GM23248 (cell line): ENCODE measurements at regions not wholly inside any gene's neighbourhood (a gene's known extent, or its start where the extent isn't known, plus 50 kb on each side); places are given as distances from the start of the nearest gene placed in this dataset.

Source experiments
- DNase-seq: peaks from one replicate; pipeline ENCODE4 v3.0.0-alpha.2; 2015
- H2AFZ ChIP-seq: fragments of 200-600 bp; sonication (generic); 2 replicates; pipeline ENCODE4 v1.6.1; 2016; ENCODE audit warnings: antibody characterized with exemption
- H3F3A ChIP-seq: fragments of 200-600 bp; sonication (generic); 2 replicates; pipeline ENCODE4 v1.6.1; 2016; ENCODE audit warnings: mild to moderate bottlenecking, antibody characterized with exemption, mixed run types; ENCODE audit not compliant: insufficient read depth
- H3K27ac ChIP-seq: fragments of 200-600 bp; sonication (generic); 2 replicates; pipeline ENCODE4 v1.5.1; 2016; ENCODE audit warnings: mild to moderate bottlenecking
- H3K27me3 ChIP-seq: fragments of 200-600 bp; sonication (generic); replicated peaks from 2 replicates; pipeline ENCODE4 v1.6.1; 2016; ENCODE audit warnings: mild to moderate bottlenecking; ENCODE audit not compliant: insufficient read depth
- H3K36me3 ChIP-seq: fragments of 200-600 bp; sonication (generic); 2 replicates; pipeline ENCODE4 v1.6.1; 2016; ENCODE audit warnings: low read depth, mild to moderate bottlenecking
- H3K4me1 ChIP-seq: fragments of 200-600 bp; sonication (generic); 2 replicates; pipeline ENCODE4 v1.6.1; 2016; ENCODE audit warnings: mild to moderate bottlenecking; ENCODE audit not compliant: insufficient read depth
- H3K4me2 ChIP-seq: fragments of 200-600 bp; sonication (generic); one replicate; pipeline ENCODE4 v1.6.1; 2016; ENCODE audit warnings: mild to moderate bottlenecking; ENCODE audit not compliant: unreplicated experiment
- H3K4me3 ChIP-seq: fragments of 200-600 bp; sonication (generic); 2 replicates; pipeline ENCODE4 v1.5.1; 2016; ENCODE audit warnings: mild to moderate bottlenecking
- H3K79me2 ChIP-seq: fragments of 200-600 bp; sonication (generic); 2 replicates; pipeline ENCODE4 v1.6.1; 2016; ENCODE audit warnings: mild to moderate bottlenecking; ENCODE audit not compliant: insufficient read depth
- H3K9ac ChIP-seq: fragments of 200-600 bp; sonication (generic); 2 replicates; pipeline ENCODE4 v1.6.1; 2016; ENCODE audit warnings: mild to moderate bottlenecking
- H3K9me2 ChIP-seq: fragments of 200-600 bp; sonication (generic); 2 replicates; pipeline ENCODE4 v1.6.1; 2016; ENCODE audit warnings: mixed run types, mild to moderate bottlenecking, moderate library complexity; ENCODE audit not compliant: insufficient read depth
- H3K9me3 ChIP-seq: fragments of 200-600 bp; sonication (generic); one replicate; pipeline ENCODE4 v1.6.1; 2017; ENCODE audit warnings: low read depth
- H4K20me1 ChIP-seq: fragments of 200-600 bp; sonication (generic); 2 replicates; pipeline ENCODE4 v1.6.0; 2016; ENCODE audit not compliant: insufficient read depth
- EZH2 ChIP-seq: fragments of 200-600 bp; sonication (generic); IDR thresholded peaks from 2 replicates; pipeline ENCODE4 v1.6.1; 2018; ENCODE audit warnings: antibody characterized with exemption, mild to moderate bottlenecking; ENCODE audit not compliant: insufficient read depth, poor library complexity, severe bottlenecking
- EZH2phosphoT487 ChIP-seq: fragments of 200-600 bp; sonication (generic); IDR thresholded peaks from 2 replicates; pipeline ENCODE4 v1.6.1; 2018; ENCODE audit warnings: antibody characterized with exemption, moderate library complexity, mild to moderate bottlenecking, low read depth; ENCODE audit not compliant: insufficient read depth
- WGBS, 2 experiments: methylation state at CpG; one replicate each; pipeline ENCODE4 v1.1.6; 2015 to 2017; ENCODE audit warnings: low lambda C conversion rate in 2 of 2, low coverage in 1 of 2; ENCODE audit errors: missing lambda C conversion rate in 2 of 2; 5-methylcytosine and 5-hydroxymethylcytosine counted together
- in situ Hi-C: fragments of 300-500 bp; cut with MboI; formaldehyde crosslinking; loops from 2 replicates; pipeline ENCODE4 v1.15.0; 2020

DNA sequence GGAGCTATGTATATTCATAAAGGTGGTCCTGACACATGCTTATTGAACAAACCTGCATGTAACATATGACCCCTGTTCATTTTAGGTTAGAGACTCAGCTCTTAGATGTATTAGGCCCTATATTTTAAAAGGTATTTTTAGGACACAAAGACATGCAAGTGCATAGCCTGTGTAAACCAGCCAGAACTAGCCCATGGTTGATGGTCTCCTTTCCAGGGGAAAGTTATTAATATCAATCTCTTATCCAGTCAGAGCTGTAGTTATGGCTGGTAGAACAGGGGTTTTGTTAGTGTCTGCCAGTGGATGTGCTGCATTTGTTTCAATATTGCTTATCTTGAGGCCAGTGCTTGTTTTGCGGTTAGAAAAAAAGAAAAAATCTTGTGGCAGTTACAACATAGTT, 488.6 kb downstream of the KCTD8 start:
- in situ Hi-C loops, result no loop called here
- Histone ChIP-seq H3K4me1 (no peaks in the 10 kb centered on the region), H3K9me2 (no peaks in the 10 kb centered on the region), H3K27ac (no peak overlapping the region), H3K4me3 (no peak overlapping the region), H3K4me2 (no peak overlapping the region), H3K79me2 (no peaks in the 10 kb centered on the region), H3K36me3 (no peaks in the 10 kb centered on the region), H3K27me3 (no peaks in the 10 kb centered on the region), H3K9me3 (no peaks in the 10 kb centered on the region), H2AFZ (no peak overlapping the region), H3K9ac (no peak overlapping the region), H3F3A (no peaks in the 10 kb centered on the region), H4K20me1 (no peaks in the 10 kb centered on the region)
- no peak for TF ChIP-seq EZH2phosphoT487
- no peak for TF ChIP-seq EZH2
- 71 to 73% methylated on average over 1 of the region's 1 CpG for WGBS, 2 experiments
- no peak for DNase-seq

DNA sequence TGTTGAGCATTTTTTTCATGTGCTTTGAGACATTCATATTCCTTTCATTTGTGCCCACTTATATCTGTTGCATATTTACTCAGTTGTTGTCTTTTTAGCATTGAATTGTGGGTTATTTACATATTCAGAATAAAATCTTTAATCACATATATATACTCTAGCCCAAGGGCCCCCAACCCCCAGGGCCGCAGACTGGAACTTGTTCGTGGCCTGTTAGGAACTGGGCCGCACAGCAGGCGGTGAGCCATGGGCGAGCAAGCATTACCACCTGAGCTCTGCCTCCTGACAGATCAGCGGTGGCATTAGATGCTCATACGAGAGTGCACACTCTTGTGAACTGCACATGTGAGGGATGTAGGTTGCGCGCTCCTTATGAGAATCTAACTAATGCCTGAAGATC, 480.6 kb downstream of the KCTD8 start:
- Histone ChIP-seq H3K79me2 (no peaks in the 10 kb centered on the region), H3K9me2 (no peaks in the 10 kb centered on the region), H3K9me3 (no peaks in the 10 kb centered on the region), H3K9ac (no peak overlapping the region), H4K20me1 (no peaks in the 10 kb centered on the region), H2AFZ (no peak overlapping the region), H3K27me3 (no peaks in the 10 kb centered on the region), H3K4me1 (no peaks in the 10 kb centered on the region), H3K36me3 (no peaks in the 10 kb centered on the region), H3K4me3 (no peak overlapping the region), H3K27ac (no peak overlapping the region), H3F3A (no peaks in the 10 kb centered on the region), H3K4me2 (no peak overlapping the region)
- no peak for DNase-seq
- TF ChIP-seq EZH2 (no peak), EZH2phosphoT487 (no peak)
- in situ Hi-C loops, result no loop called here
- 48 to 58% methylated on average over 9 of the region's 9 CpGs for WGBS, 2 experiments

DNA sequence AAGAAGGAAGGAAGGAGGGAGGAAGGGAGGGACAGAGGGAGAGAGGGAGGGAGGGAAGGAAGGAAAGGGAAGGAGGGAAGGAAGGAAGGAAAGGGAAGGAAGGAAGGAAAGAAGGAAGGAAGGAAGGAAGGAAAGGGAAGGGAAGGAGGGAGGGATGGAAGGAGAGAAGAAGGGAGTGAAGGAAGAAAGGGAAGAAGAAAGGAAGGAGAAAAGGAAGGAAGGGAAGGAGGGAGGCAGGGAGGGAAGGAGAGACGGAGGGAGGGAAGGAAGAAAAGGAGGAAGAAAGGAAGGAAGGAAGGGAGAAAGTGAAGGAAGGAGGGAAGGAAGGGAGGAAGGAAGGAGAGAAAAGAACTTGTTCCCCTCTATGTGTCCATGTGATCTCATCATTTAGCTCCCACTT, 465.0 kb downstream of the KCTD8 start:
- in situ Hi-C loops, result no loop called here
- H3K27me3 ChIP-seq, result no peaks in the 10 kb centered on the region
- H3K4me1 ChIP-seq, result no peaks in the 10 kb centered on the region
- H3K79me2 ChIP-seq, result no peaks in the 10 kb centered on the region
- no peak for DNase-seq
- H3F3A ChIP-seq, result no peaks in the 10 kb centered on the region
- H3K9me3 ChIP-seq, result no peaks in the 10 kb centered on the region
- 22 to 50% methylated on average over 1 of the region's 1 CpG for WGBS, 2 experiments
- H3K4me3 ChIP-seq, result no peak overlapping the region
- no peak overlapping the region for H3K4me2 ChIP-seq
- H3K36me3 ChIP-seq, result no peaks in the 10 kb centered on the region
- no peak overlapping the region for H3K9ac ChIP-seq
- no peaks in the 10 kb centered on the region for H3K9me2 ChIP-seq
- TF ChIP-seq EZH2phosphoT487 (no peak), EZH2 (no peak)
- H3K27ac ChIP-seq, result no peak overlapping the region
- H2AFZ ChIP-seq, result no peak overlapping the region
- no peaks in the 10 kb centered on the region for H4K20me1 ChIP-seq

DNA sequence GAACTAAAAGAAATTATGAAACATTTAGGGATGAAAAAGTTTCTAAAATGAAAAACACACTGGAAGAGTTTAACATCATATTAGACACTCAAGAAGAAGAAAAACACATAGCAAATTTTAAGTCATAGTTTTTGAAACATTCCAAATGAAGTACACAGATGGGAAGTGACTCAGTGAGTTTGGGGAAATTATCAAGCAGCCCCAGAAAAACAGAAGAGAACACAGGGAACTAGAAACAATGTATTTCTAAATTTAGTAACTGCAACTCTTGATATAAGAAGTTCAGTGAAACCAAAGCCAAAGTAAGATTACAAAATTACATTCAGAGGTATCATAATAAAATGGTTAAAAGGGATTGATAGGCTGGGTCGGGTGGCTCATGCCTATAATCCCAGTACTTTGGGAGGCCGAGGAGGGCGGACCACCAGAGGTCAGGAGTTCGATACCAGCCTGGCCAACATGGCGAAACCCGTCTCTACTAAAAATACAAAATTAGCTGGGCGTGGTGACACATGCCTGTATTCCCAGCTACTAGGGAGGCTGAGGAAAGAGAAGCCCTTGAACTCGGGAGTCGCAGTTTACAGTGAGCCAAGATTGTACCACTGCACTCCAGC, 461.2 kb downstream of the KCTD8 start:
- H3K4me1 ChIP-seq, result no peaks in the 10 kb centered on the region
- H3K9me2 ChIP-seq, result no peaks in the 10 kb centered on the region
- H2AFZ ChIP-seq, result no peak overlapping the region
- no peak for DNase-seq
- no peaks in the 10 kb centered on the region for H3K79me2 ChIP-seq
- in situ Hi-C loops, result no loop called here
- no peaks in the 10 kb centered on the region for H3K36me3 ChIP-seq
- H3K4me3 ChIP-seq, result no peak overlapping the region
- TF ChIP-seq EZH2phosphoT487 (no peak), EZH2 (no peak)
- no peaks in the 10 kb centered on the region for H3K9me3 ChIP-seq
- no peak overlapping the region for H3K9ac ChIP-seq
- WGBS, 2 experiments, result 31 to 43% methylated on average over 9 of the region's 9 CpGs
- H3K27ac ChIP-seq, result no peak overlapping the region
- H3K4me2 ChIP-seq, result no peak overlapping the region
- no peaks in the 10 kb centered on the region for H4K20me1 ChIP-seq
- H3K27me3 ChIP-seq, result no peaks in the 10 kb centered on the region
- H3F3A ChIP-seq, result no peaks in the 10 kb centered on the region

DNA sequence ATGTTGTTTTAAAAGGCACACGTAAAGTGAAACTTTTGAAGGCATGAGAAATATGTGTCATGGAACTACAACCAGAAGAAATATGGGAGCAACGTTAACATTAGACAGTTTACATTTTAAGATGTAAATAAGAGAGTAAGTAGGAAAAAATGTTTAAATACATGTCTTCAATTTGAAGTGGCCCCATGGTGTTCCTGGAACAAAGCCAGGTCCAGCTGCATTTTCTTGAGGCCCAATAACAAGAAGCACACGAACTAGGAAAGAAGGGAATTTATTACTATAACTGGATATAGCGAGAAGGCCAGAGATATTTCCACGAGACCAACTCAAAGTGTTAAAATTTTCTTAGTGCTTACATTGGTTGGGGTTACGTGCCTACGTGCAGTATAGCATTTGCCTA, 458.1 kb downstream of the KCTD8 start:
- Histone ChIP-seq H3K27me3 (no peaks in the 10 kb centered on the region), H2AFZ (no peak overlapping the region), H3K4me2 (no peak overlapping the region), H3K79me2 (no peaks in the 10 kb centered on the region), H4K20me1 (no peaks in the 10 kb centered on the region), H3K9me2 (no peaks in the 10 kb centered on the region), H3K27ac (no peak overlapping the region), H3K4me1 (no peaks in the 10 kb centered on the region), H3K4me3 (no peak overlapping the region), H3F3A (no peaks in the 10 kb centered on the region), H3K9ac (no peak overlapping the region), H3K9me3 (no peaks in the 10 kb centered on the region), H3K36me3 (no peaks in the 10 kb centered on the region)
- in situ Hi-C loops, result no loop called here
- no peak for TF ChIP-seq EZH2phosphoT487
- TF ChIP-seq EZH2, result no peak
- no peak for DNase-seq
- WGBS, 2 experiments, result 7 to 10% methylated on average over 7 of the region's 7 CpGs
